GM08714 (cell line): ENCODE measurements at regions not wholly inside any gene's neighbourhood (a gene's known extent, or its start where the extent isn't known, plus 50 kb on each side); places are given as distances from the start of the nearest gene placed in this dataset.

ENCODE experiments used
- H3K4me3 ChIP-seq: fragments of 200-500 bp; sonication (Bioruptor generic); 2 replicates; pipeline ENCODE4 v1.5.1; 2014; ENCODE audit warnings: mild to moderate bottlenecking, low read length, inconsistent platforms
- ZNF274 ChIP-seq: IDR thresholded peaks from 2 replicates; pipeline ENCODE4 v1.6.1; 2012; ENCODE audit warnings: mild to moderate bottlenecking, low read depth, low read length

DNA sequence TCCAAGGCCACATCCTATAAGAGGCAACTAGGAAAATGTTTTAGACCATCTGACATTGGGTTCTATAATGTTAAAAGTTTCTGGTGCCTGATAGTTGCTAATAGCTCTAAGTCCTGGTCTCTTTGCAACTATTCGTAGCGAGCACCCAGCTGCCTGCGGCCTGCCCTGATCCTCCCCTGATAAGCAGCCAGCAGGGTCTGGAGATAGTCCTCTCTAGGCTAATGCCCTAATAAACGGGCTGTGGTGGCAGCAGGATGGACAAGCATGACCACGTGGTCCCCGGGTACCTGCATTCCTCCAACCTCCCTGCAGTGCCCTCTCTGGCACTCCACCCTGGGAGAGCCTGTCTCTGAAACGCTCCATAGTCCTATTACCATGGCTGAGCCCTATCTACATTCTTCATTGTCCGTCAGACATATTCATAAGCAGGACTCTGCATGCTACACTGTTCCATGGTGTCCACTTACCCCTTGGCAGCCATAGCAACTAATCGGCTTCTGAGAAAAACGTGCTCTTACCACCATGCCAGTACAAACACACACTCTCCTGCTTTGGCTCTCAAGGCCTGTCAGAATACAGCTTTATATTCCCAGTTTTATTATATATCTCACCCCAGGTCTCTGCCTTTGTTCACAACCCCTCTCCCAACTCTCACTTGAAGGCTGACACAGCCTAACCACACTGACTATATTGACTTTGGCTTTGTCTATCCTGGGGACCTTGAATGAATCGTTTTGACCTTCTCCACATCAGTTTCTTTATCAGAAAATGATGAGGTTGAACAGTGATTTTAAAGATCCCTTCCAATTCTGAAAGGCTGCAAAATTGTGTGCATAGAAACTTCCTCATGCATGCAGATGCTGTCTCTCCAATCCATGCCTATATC, 49.9 kb upstream of the DAPK1 start:
- no peak for TF ChIP-seq ZNF274
- H3K4me3 ChIP-seq = no peak overlapping the region
